A549 (cell line): ENCODE measurements at regions not wholly inside any gene's neighbourhood (a gene's known extent, or its start where the extent isn't known, plus 50 kb on each side); places are given as distances from the start of the nearest gene placed in this dataset.

Experiments
- BHLHE40 ChIP-seq: IDR thresholded peaks from 2 replicates; pipeline ENCODE4 v1.6.1; 2012; ENCODE audit warnings: low read depth, low read length, inconsistent platforms
- EP300 ChIP-seq, 2 experiments: fragments of >200 bp; sonication (Bioruptor Twin); formaldehyde crosslinking; IDR thresholded peaks; 2 replicates in 1 of 2; 3 replicates in 1 of 2; pipeline ENCODE4 v1.6.1; 2016 to 2017
- JUN ChIP-seq, 2 experiments: fragments of >200 bp; sonication (Bioruptor Twin); formaldehyde crosslinking; IDR thresholded peaks; 2 replicates in 1 of 2; 3 replicates in 1 of 2; pipeline ENCODE4 v1.6.1; 2016 to 2017
- MAZ ChIP-seq: fragments of 150-350 bp; IDR thresholded peaks from 2 replicates; pipeline ENCODE4 v1.6.1; 2014; ENCODE audit warnings: antibody characterized with exemption, low read depth, low read length, borderline replicate concordance
- NFE2L2 ChIP-seq: fragments of 150-350 bp; conservative IDR thresholded peaks from 2 replicates; pipeline ENCODE4 v1.6.1; 2014; ENCODE audit warnings: low read length
- POLR2A ChIP-seq: IDR thresholded peaks from 2 replicates; pipeline ENCODE4 v1.6.1; 2012; ENCODE audit warnings: mild to moderate bottlenecking, low read length
- RFX5 ChIP-seq: fragments of 450-650 bp; IDR thresholded peaks from 2 replicates; pipeline ENCODE4 v1.7.1; 2014; ENCODE audit warnings: antibody characterized with exemption, mild to moderate bottlenecking, moderate library complexity
- SMC3 ChIP-seq: fragments of >200 bp; sonication (Bioruptor Twin); formaldehyde crosslinking; IDR thresholded peaks from 3 replicates; pipeline ENCODE4 v1.6.1; 2018; ENCODE audit warnings: inconsistent platforms
- ZNF302 ChIP-seq: fragments of 250-450 bp; sonication (Bioruptor Pico); IDR thresholded peaks from 2 replicates; pipeline ENCODE4 v1.9.0; 2021; ENCODE audit warnings: inconsistent platforms, mild to moderate bottlenecking, moderate library complexity
- TF ChIP-seq, protein P1 (sequence below): fragments of >200 bp; sonication (Bioruptor Twin); formaldehyde crosslinking; IDR thresholded peaks from 3 replicates; pipeline ENCODE4 v1.5.1; 2016
- TF ChIP-seq, protein P2 (sequence below): fragments of >200 bp; sonication (Bioruptor Twin); formaldehyde crosslinking; IDR thresholded peaks from 3 replicates; pipeline ENCODE4 v1.6.1; 2016

DNA sequence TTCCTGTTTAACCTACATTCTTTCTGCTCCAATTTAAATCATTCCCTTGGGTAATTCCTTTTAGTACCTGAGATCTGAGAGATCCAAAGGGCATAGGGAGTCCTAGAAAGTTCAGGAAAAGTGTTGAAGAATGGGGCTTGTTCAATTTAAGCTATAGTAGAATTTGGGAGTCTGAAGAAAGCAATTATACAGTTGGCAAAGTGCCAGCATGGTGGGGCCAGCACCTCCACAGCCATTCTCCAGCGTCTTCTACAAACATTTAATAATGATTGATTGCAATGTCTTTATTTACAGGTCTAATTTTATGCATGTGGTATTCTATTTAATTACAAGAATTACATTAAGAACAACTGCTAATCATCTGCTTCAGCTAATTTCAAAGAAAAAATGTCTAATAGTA, 957.7 kb upstream of the GYPC start:
- TF ChIP-seq, protein P1, sequence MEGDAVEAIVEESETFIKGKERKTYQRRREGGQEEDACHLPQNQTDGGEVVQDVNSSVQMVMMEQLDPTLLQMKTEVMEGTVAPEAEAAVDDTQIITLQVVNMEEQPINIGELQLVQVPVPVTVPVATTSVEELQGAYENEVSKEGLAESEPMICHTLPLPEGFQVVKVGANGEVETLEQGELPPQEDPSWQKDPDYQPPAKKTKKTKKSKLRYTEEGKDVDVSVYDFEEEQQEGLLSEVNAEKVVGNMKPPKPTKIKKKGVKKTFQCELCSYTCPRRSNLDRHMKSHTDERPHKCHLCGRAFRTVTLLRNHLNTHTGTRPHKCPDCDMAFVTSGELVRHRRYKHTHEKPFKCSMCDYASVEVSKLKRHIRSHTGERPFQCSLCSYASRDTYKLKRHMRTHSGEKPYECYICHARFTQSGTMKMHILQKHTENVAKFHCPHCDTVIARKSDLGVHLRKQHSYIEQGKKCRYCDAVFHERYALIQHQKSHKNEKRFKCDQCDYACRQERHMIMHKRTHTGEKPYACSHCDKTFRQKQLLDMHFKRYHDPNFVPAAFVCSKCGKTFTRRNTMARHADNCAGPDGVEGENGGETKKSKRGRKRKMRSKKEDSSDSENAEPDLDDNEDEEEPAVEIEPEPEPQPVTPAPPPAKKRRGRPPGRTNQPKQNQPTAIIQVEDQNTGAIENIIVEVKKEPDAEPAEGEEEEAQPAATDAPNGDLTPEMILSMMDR = no peak
- TF ChIP-seq JUN (IDR thresholded peaks at IDR 0.05) (no peak), POLR2A (no peak), MAZ (no peak), RFX5 (no peak), ZNF302 (CRISPR knock-in tag) (no peak), EP300 (IDR thresholded peaks at IDR 0.05) (no peak), SMC3 (no peak), NFE2L2 (no peak), BHLHE40 (no peak)
- TF ChIP-seq, protein P2, sequence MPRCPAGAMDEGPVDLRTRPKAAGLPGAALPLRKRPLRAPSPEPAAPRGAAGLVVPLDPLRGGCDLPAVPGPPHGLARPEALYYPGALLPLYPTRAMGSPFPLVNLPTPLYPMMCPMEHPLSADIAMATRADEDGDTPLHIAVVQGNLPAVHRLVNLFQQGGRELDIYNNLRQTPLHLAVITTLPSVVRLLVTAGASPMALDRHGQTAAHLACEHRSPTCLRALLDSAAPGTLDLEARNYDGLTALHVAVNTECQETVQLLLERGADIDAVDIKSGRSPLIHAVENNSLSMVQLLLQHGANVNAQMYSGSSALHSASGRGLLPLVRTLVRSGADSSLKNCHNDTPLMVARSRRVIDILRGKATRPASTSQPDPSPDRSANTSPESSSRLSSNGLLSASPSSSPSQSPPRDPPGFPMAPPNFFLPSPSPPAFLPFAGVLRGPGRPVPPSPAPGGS = no peak
